Esophagus muscularis mucosa (tissue), 4 donors: ENCODE measurements at regions not wholly inside any gene's neighbourhood (a gene's known extent, or its start where the extent isn't known, plus 50 kb on each side); places are given as distances from the start of the nearest gene placed in this dataset.

Source experiments
- EP300 ChIP-seq: sonication (generic); formaldehyde crosslinking; IDR thresholded peaks from one replicate; pipeline ENCODE4 v1.6.1; 2017; ENCODE audit warnings: antibody characterized with exemption
- POLR2A ChIP-seq: fragments of 450-650 bp; IDR thresholded peaks from one replicate; pipeline ENCODE4 v1.6.1; 2017; ENCODE audit warnings: antibody characterized with exemption, moderate library complexity, mild to moderate bottlenecking, low read depth
- TF ChIP-seq, protein P1 (sequence below), 3 experiments: fragments of 200-600 bp in 2 of 3; fragments of 450-650 bp in 1 of 3; sonication (generic) in 2 of 3; IDR thresholded peaks; one replicate each; pipeline ENCODE4 v1.5.1; 2017 to 2019; ENCODE audit warnings: antibody characterized with exemption in 3 of 3, mild to moderate bottlenecking in 2 of 3, moderate library complexity in 1 of 3

GRCh38 chr2:145547620-145548019 is 1027.7 kb upstream of the ZEB2 start:
- TF ChIP-seq POLR2A (no peak), EP300 (no peak)
- TF ChIP-seq, protein P1, sequence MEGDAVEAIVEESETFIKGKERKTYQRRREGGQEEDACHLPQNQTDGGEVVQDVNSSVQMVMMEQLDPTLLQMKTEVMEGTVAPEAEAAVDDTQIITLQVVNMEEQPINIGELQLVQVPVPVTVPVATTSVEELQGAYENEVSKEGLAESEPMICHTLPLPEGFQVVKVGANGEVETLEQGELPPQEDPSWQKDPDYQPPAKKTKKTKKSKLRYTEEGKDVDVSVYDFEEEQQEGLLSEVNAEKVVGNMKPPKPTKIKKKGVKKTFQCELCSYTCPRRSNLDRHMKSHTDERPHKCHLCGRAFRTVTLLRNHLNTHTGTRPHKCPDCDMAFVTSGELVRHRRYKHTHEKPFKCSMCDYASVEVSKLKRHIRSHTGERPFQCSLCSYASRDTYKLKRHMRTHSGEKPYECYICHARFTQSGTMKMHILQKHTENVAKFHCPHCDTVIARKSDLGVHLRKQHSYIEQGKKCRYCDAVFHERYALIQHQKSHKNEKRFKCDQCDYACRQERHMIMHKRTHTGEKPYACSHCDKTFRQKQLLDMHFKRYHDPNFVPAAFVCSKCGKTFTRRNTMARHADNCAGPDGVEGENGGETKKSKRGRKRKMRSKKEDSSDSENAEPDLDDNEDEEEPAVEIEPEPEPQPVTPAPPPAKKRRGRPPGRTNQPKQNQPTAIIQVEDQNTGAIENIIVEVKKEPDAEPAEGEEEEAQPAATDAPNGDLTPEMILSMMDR (IDR thresholded peaks at IDR 0.05) = no peak
